Activated T-cell treated with anti-CD3 and anti-CD28 coated beads, Interleukin-2, amount 50 U/mL, for 1 hour (primary cell): ENCODE measurements at regions not wholly inside any gene's neighbourhood (a gene's known extent, or its start where the extent isn't known, plus 50 kb on each side); places are given as distances from the start of the nearest gene placed in this dataset.
"Not testable (repeated sequence)": the region's sequence is repeated elsewhere in the genome, so short reads cannot be mapped to it uniquely, and the experiment has no call there.

Experiments
- DNase-seq: peaks from one replicate; pipeline ENCODE4 v3.0.0-alpha.2; 2020

DNA sequence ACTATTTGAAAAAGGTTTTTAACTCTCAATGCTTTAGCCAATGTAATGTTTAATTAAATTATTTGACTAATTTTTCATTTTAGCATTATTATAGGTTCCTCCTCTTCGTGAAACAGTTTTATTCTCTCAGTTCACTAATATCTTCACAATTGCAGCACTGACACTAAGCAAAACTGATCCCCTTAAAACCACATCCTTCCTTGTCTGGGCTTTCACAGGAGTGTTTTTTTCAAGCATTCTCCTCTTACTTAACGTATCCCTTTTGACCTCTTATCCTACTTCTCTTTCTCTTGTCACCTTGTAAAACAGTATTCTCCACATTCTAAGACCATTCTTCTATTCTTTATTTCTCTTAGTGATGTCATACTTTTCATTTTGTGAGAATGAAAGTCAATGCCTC is 112.8 kb downstream of the DSC3 start:
- no peak for DNase-seq

DNA sequence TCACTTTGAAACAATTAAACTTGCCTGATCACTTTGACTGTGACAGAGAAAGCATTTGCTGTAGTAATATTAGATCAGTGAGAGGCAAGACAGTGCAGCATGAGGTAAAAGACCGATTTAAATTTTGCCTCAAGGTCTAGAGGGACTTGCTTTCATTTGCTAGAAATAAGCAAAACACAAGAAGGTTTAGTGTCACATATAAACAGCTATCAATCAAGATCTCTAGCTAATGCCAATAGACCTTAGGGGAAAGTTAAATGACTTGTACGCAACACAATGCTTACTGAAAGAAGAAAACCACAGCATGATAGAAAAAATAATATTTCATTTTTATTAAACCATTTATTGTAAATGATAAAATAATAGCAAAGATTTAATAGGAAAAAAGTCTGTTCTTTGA is 113.5 kb downstream of the DSC3 start:
- DNase-seq: no peak

- no peak for DNase-seq
These were observed 114.9 kb downstream of the DSC3 start for GRCh38 chr18:30927517-30928075.

GRCh38 chr18:30927042-30927441 is 115.5 kb downstream of the DSC3 start:
- no peak for DNase-seq

GRCh38 chr18:30925795-30926194 is 116.7 kb downstream of the DSC3 start:
- DNase-seq: no peak

- DNase-seq: no peak
These were observed 121.8 kb downstream of the DSC3 start for GRCh38 chr18:30920757-30921156.

DNA sequence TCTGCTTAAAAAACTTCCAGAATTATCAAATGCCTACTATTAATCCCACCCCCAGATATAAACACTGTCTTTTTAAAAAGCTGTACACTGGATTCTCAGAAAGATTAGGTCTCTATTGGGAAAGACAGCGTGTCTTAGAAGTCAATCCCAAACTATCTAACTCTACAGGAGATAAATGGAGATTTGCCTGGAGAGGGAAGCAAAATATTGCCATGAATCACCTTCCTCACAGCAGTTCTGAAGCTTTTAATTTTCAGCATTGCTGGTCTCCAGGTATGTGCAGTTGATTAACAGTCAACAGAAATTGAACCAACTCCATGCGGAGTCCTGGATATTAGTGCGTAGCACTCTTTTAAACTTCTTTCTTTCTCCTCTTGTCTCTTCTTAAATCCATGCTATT is 122.2 kb downstream of the DSC3 start:
- DNase-seq: no peak

- DNase-seq: no peak
These were observed 124.9 kb downstream of the DSC3 start for GRCh38 chr18:30917651-30918050.

- no peak for DNase-seq
These were observed 127.1 kb downstream of the DSC3 start for GRCh38 chr18:30915336-30915988.

DNA sequence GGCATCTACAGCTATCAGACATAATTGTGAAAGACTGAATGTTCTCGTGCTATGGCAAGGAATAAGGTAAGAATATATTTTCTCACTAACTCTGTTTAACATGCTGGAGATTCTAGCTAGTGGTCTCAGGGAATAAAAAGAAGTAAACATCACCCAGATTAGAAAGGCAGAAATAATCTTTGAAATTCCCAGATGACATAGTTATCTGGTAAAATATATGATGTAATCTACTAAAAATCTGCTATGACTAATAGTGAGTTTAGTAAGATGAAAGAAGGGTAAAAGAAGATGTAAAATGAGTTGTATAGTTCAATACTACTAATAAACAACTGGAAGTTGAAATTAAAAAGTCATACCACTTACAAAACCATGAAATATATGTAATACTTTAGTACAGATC is 134.2 kb downstream of the DSC3 start:
- DNase-seq: no peak

- no peak for DNase-seq
These were observed 139.0 kb downstream of the DSC3 start for GRCh38 chr18:30903566-30903965.

GRCh38 chr18:30889519-30890301 is 152.8 kb downstream of the DSC3 start:
- DNase-seq: no peak

DNA sequence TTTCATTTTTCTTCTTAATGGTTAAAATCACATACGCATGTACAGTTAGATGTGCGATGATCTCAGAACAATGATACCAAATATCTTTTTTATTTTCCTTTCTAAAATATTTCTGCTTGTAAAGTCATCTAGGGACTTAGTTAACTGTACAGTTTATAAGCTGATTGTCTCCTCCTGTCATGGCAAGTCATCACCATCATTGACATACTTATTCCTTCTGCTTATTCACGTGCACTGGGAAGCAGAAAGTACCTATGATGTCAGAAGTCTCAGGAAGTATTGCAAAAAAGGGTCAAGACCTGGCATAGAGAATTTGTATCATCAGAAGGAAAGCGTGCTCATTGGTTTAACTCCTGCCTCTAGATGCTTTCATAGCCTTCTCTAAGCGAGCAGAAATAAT is 154.2 kb downstream of the DSC3 start:
- no peak for DNase-seq

- no peak for DNase-seq
These were observed 155.5 kb downstream of the DSC3 start for GRCh38 chr18:30886998-30887397.

DNA sequence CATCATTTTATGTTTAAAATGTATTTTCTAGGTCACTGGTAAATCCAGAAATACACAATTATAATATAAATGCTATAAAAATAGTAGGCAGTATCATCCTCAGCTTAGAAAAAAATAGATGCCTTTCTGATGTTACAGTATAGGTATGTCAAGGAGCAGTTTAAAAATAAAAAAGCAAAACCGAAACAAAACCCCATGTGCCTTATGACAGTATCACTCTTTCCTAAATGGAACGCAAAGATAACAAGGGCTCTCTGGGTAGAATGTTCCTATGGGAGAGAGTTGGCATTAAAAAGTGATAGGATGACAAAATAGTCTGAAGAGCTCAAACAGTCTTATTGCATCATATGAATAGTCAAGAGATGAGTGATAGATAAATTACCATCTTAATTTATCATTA is 172.1 kb downstream of the DSC3 start:
- DNase-seq: no peak

DNA sequence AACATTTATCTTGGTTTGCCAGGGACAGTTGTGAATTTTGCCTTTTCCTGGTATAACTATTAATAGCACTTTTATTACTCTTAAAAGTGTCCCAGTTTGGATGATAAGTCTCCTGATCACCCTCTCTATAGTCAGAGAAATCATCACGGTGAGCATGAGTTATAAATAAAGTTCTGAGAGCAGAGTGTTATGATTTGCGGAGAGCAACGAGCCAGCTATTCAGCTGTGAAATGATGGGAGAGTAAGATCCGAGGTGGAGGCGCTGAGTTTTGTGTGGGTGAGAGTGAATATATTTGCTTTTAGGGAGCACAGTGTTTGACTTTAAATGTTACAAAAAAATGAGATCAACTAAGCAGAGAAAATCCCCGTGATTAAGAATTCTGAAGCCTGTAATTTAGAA is 179.6 kb downstream of the DSC3 start:
- no peak for DNase-seq

DNA sequence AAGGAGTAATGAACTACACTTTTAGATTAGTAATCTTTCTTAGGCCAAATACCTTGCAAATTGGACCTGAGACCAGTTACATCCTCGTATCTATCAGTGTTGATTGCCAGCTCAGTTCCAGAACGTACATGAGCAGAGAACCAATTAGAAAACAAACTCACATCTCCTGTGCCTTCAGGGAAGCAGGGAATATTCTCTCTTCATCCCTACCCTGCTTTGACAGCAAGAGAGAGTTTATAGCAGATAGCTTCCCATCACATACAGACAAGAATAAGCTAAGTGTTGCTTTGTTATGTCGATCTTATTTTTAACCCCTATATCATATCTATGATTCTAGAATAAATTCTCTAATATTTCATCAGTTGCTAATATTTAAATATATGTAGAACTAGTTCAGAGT is 181.8 kb downstream of the DSC3 start:
- no peak for DNase-seq

DNA sequence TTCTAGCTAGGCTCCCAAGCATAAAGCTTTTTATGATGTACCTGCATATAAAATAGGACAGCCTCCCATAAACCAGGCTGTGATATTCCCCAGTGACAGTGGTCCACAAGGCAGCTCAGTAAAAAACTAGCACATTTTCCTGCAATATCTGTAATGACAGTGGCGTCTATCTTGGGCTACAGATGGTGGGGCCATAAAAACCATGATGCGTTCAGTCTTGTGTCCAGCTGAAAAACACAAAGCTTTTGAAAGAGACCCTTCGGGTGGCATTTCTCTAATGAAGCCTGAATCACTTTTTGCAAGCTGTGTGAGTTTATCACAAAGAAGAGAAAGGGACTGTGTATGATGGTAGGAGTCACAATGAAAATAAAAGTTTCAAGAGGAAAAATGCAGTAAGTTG is 183.5 kb downstream of the DSC3 start:
- DNase-seq: no peak

- no peak for DNase-seq
These were observed 184.0 kb downstream of the DSC3 start for GRCh38 chr18:30858560-30858959.

- DNase-seq: no peak
These were observed 186.8 kb downstream of the DSC3 start for GRCh38 chr18:30855762-30856161.

DNA sequence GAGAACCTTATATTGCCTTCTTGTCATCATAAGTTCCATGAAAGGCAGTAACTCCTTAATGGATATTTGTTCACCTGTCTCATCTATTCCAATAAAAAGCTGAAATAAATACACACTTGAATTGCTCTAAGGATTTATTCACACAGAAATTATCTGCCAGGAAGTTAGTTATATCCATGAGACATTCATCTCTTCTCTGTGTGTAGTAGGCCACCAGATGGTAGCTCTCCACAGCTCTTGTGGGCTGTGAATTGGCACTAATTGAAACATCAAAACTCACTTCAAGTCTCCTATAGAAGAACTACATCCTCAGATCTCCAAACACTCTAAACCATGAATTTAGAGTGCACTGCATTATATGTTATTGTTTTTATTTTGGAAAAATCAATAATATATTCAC is 189.6 kb downstream of the DSC3 start:
- DNase-seq: no peak

DNA sequence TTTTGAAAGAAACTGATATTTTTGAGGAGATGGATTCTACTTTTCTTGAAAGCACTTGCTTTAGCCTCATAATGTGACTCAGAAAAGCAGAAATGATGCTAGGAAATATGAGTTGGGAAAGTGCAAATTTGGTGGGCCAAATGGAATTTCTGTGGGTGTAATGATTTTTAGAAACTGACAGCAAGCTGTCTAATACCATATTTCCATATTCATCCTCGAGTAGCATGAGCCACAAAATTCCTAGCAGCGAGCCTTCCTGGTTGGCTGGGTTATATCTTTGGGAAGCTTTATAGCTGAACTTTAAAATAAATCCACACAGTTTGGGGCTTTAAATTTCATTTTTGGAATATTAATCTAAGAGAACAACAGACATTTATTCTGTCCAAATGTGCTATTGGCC is 190.0 kb downstream of the DSC3 start:
- no peak for DNase-seq

DNA sequence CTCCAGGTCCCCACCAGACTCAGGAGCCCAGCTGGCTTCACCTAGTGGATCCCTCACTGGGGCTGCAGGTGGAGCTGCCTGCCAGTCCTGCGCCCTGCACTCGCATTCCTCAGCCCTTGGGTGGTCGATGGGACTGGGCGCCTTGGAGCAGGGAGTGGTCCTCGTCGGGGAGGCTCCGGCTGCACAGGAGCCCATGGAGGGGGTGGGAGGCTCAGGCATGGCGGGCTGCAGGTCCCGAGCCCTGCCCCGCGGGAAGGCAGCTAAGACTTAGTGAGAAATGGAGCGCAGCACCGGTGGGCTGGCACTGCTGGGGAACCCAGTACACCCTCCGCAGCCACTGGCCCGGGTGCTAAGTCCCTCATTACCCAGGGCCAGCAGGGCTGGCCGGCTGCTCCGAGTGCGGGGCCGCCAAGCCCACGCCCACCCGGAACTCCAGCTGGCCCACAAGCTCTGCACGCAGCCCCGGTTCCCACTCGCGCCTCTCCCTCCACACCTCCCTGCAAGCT is 203.4 kb downstream of the DSC3 start:
- DNase-seq: not testable (repeated sequence)

DNA sequence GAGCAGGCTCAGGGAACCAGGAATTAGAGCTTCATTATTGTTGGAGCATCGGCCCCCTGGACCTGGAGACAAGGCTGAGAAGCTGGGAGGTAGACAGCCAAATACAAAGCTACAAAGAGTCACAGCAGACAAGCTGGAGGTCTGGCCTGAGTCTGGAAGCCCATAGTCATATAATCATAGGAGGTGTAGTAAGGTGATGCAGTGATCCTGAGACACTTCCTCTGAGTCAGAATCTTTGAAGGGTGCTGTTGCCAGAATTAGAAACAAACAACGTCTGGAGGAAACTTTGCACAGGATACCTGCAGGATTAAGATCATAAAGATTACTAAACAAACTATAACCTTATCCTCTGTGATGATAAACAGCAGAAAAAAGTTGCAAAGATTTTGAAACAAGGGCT is 213.8 kb downstream of the DSC3 start:
- no peak for DNase-seq
